ENCODE measurements at regions not wholly inside any gene's neighbourhood (a gene's known extent, or its start where the extent isn't known, plus 50 kb on each side); places are given as distances from the start of the nearest gene placed in this dataset.

GRCh38 chr18:31248783-31249521 is 69.0 kb upstream of the DSG1 start:
- TF ChIP-seq SUZ12 (IDR thresholded peaks at IDR 0.05) = no peak
- no peak for TF ChIP-seq L3MBTL2 (conservative IDR thresholded peaks at IDR 0.05)
- no peak for TF ChIP-seq ZNF384 (IDR thresholded peaks at IDR 0.05)
- TF ChIP-seq NFRKB (IDR thresholded peaks at IDR 0.05) = no peak
- TF ChIP-seq SP1 (IDR thresholded peaks at IDR 0.05) = no peak
- TF ChIP-seq BHLHE40 (IDR thresholded peaks at IDR 0.05; ENCODE audit: borderline replicate concordance) = no peak
- no peak for TF ChIP-seq ARNT (IDR thresholded peaks at IDR 0.05)
- TF ChIP-seq FOXA1 (IDR thresholded peaks at IDR 0.05) = no peak
- TF ChIP-seq LEF1 (IDR thresholded peaks at IDR 0.05; ENCODE audit: borderline replicate concordance) = no peak
- no peak for TF ChIP-seq FOXM1 (IDR thresholded peaks at IDR 0.05; ENCODE audit: borderline replicate concordance)
- no peak for TF ChIP-seq FOXK2 (IDR thresholded peaks at IDR 0.05)
- TF ChIP-seq CTBP1 (IDR thresholded peaks at IDR 0.05; ENCODE audit: borderline replicate concordance) = no peak
